ENCODE measurements at regions not wholly inside any gene's neighbourhood (a gene's known extent, or its start where the extent isn't known, plus 50 kb on each side); places are given as distances from the start of the nearest gene placed in this dataset.

GRCh38 chr9:36768677-36769076 is 196.0 kb downstream of the MELK start:
- TF ChIP-seq EZH2 (IDR thresholded peaks at IDR 0.05; ENCODE audit: insufficient read depth, poor library complexity, severe bottlenecking): no peak
- no peak for TF ChIP-seq EZH2phosphoT487 (IDR thresholded peaks at IDR 0.05; ENCODE audit: insufficient read depth, low read depth)
